ENCODE measurements at regions not wholly inside any gene's neighbourhood (a gene's known extent, or its start where the extent isn't known, plus 50 kb on each side); places are given as distances from the start of the nearest gene placed in this dataset.

DNA sequence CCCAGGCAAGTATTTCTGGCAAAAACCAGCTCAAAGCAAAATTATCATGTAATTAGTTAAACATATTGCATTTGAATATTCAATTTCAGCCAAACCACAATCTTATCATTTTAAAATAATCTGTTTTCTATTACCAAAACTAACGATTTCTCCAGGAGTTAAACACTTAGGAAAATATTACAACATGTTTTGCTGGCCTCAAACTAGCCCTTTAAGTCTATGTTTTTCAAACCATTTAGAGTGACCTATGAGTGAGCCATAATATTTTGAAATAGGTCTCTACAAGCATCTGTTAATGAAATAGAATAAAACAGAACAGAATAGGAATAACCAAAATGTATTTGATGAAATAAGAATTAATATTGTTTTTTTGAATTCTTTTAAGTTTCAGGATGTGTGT is 370.9 kb downstream of the COL12A1 start:
- intact Hi-C loops (cut with DNase I; ENCODE audit: low total_unique reads), result no loop called here
- no peaks in the 10 kb centered on the region for H3K9me3 ChIP-seq

DNA sequence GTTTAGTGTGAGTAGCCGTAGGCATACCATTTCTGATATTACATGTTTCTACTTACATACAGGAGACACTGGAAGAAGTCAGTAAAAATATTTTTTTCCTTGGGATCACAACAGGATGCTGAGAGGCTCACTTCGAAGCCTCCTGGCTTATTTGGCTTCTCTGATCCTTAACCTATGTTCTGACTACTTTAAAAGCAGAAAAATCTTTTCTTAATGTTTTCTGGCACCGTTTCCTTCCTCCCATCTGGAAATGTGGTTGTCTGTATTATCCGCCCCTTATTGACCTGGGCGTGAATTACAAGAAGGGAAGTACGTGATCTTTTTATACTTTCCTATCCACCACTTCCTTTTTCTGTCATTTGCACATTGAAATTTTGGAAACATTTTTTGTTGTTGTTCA is 379.6 kb downstream of the COL12A1 start:
- Histone ChIP-seq H3K27ac (no peak overlapping the region), H3K36me3 (no peaks in the 10 kb centered on the region), H3K27me3 (no peaks in the 10 kb centered on the region), H3K4me3 (no peak overlapping the region), H3K9me3 (no peaks in the 10 kb centered on the region), H3K4me1 (no peaks in the 10 kb centered on the region)
- no peak for DNase-seq
- TF ChIP-seq POLR2A (IDR thresholded peaks at IDR 0.05), result no peak
- TF ChIP-seq, protein P1, sequence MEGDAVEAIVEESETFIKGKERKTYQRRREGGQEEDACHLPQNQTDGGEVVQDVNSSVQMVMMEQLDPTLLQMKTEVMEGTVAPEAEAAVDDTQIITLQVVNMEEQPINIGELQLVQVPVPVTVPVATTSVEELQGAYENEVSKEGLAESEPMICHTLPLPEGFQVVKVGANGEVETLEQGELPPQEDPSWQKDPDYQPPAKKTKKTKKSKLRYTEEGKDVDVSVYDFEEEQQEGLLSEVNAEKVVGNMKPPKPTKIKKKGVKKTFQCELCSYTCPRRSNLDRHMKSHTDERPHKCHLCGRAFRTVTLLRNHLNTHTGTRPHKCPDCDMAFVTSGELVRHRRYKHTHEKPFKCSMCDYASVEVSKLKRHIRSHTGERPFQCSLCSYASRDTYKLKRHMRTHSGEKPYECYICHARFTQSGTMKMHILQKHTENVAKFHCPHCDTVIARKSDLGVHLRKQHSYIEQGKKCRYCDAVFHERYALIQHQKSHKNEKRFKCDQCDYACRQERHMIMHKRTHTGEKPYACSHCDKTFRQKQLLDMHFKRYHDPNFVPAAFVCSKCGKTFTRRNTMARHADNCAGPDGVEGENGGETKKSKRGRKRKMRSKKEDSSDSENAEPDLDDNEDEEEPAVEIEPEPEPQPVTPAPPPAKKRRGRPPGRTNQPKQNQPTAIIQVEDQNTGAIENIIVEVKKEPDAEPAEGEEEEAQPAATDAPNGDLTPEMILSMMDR (IDR thresholded peaks at IDR 0.05), result no peak
- intact Hi-C loops (cut with DNase I; ENCODE audit: low total_unique reads), result no loop called here

More for the DNA sequence above, 370.9 kb downstream of the COL12A1 start:
- Histone ChIP-seq H3K36me3 (no peaks in the 10 kb centered on the region), H3K27me3 (no peaks in the 10 kb centered on the region), H3K4me3 (no peak overlapping the region), H3K27ac (no peak overlapping the region), H3K4me1 (no peaks in the 10 kb centered on the region)
- TF ChIP-seq POLR2A (IDR thresholded peaks at IDR 0.05), result no peak
- TF ChIP-seq, protein P1 (IDR thresholded peaks at IDR 0.05), result no peak
- DNase-seq, result no peak

GRCh38 chr6:74814440-74814839 is 391.4 kb downstream of the COL12A1 start:
- DNase-seq, result no peak
- Histone ChIP-seq H3K27me3 (no peaks in the 10 kb centered on the region), H3K27ac (no peak overlapping the region), H3K4me3 (no peak overlapping the region), H3K36me3 (no peaks in the 10 kb centered on the region), H3K4me1 (no peaks in the 10 kb centered on the region), H3K9me3 (no peaks in the 10 kb centered on the region)
- TF ChIP-seq POLR2A (IDR thresholded peaks at IDR 0.05), result no peak
- TF ChIP-seq, protein P1 (IDR thresholded peaks at IDR 0.05), result no peak
- intact Hi-C loops (cut with DNase I; ENCODE audit: low total_unique reads), result no loop called here

DNA sequence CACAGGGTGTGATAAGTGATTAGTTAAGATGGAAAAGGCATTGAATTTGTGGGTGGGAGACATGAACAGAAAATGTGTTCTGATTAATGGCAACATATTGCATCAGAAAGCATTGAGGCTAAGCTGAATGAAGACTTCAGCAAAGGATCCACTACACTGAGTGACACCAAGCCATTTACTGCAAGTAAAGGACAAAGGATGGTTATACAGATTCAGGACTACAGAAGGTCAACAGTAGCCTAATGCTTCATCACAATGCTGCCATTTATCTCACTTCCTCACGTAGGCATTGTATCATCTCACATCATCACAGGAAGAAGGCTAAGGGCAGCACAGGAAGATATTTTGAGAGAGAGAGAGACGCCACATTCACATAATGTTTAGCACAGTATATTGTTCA is 398.2 kb downstream of the COL12A1 start:
- Histone ChIP-seq H3K4me1 (no peaks in the 10 kb centered on the region), H3K27ac (no peak overlapping the region), H3K36me3 (no peaks in the 10 kb centered on the region), H3K27me3 (no peaks in the 10 kb centered on the region), H3K9me3 (no peaks in the 10 kb centered on the region), H3K4me3 (no peak overlapping the region)
- TF ChIP-seq, protein P1 (IDR thresholded peaks at IDR 0.05), result no peak
- TF ChIP-seq POLR2A (IDR thresholded peaks at IDR 0.05), result no peak
- intact Hi-C loops (cut with DNase I; ENCODE audit: low total_unique reads), result no loop called here
- no peak for DNase-seq

DNA sequence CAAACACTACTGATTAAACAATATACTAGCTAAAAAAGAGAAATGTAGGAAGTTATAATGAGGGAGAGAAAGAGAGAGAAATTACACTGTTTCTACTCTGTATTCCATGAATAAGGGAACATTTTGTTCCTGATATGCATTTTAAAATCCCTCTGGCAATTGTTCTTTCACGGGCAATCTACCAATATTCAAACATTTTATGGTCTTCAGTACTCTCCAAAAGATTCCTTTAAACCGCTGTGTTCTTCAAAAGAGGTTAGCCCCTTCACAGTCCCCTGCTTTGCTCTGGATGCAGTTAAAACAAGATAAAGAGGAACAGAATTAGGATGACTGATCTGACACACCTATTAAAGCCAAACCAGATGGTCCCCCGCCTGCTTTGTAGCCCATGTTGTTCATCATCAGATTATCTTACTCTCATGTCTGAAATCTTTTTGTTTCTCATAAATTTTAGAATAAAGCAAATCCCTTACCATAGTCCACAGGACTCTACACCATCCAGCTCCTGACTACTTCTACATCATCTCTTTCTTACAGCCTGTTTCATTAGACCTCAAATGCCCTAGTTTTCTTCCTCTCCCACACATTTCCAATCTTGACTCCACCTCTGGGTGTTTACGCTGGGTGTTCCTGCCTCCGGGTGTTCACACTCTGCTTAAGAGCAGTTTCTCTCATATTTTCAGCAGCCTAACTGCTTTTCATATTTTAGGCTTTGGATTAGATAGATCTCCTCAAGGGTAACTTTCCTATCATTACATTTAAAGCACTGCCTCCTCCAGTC is 399.7 kb downstream of the COL12A1 start:
- Histone ChIP-seq H3K27me3 (no peaks in the 10 kb centered on the region), H3K4me3 (no peak overlapping the region), H3K4me1 (no peaks in the 10 kb centered on the region), H3K27ac (peak overlapping the region; percentile 29 to 68), H3K36me3 (no peaks in the 10 kb centered on the region), H3K9me3 (no peaks in the 10 kb centered on the region)
- DNase-seq, result peak; percentile 34 to 49
- no peak for TF ChIP-seq POLR2A (IDR thresholded peaks at IDR 0.05)
- TF ChIP-seq, protein P1 (IDR thresholded peaks at IDR 0.05), result no peak
- intact Hi-C loops (cut with DNase I; ENCODE audit: low total_unique reads), result no loop called here

All from uterus (tissue), 3 donors.